ENCODE measurements at regions not wholly inside any gene's neighbourhood (a gene's known extent, or its start where the extent isn't known, plus 50 kb on each side); places are given as distances from the start of the nearest gene placed in this dataset.

DNA sequence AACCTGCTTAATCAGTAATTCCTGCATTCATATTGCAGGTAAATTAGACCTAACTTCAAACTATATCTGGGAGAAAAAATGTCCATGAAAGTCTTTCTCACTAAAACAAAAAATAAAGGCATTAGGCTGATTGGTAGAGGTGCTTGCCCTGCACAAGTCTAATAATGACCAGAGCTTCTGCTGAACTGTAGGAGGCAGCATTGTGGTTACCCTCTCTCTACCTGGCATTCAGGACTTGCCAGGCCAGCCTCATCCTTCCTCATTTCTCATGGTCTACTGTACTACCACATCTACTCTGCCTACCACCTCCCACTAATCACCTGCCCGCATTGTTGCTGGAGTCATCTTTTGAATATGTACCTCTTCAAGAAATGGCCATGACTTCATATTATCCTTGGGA is 60.8 kb upstream of the KRTAP11-1 start:
- H3K4me3 ChIP-seq (ENCODE audit: low read depth, low read length) = no peak overlapping the region
- TF ChIP-seq, protein P1, sequence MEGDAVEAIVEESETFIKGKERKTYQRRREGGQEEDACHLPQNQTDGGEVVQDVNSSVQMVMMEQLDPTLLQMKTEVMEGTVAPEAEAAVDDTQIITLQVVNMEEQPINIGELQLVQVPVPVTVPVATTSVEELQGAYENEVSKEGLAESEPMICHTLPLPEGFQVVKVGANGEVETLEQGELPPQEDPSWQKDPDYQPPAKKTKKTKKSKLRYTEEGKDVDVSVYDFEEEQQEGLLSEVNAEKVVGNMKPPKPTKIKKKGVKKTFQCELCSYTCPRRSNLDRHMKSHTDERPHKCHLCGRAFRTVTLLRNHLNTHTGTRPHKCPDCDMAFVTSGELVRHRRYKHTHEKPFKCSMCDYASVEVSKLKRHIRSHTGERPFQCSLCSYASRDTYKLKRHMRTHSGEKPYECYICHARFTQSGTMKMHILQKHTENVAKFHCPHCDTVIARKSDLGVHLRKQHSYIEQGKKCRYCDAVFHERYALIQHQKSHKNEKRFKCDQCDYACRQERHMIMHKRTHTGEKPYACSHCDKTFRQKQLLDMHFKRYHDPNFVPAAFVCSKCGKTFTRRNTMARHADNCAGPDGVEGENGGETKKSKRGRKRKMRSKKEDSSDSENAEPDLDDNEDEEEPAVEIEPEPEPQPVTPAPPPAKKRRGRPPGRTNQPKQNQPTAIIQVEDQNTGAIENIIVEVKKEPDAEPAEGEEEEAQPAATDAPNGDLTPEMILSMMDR (IDR thresholded peaks at IDR 0.05; ENCODE audit: insufficient read depth, low read depth, low read length, missing control alignments) = no peak
- no peak for DNase-seq (ENCODE audit: low read depth)

DNA sequence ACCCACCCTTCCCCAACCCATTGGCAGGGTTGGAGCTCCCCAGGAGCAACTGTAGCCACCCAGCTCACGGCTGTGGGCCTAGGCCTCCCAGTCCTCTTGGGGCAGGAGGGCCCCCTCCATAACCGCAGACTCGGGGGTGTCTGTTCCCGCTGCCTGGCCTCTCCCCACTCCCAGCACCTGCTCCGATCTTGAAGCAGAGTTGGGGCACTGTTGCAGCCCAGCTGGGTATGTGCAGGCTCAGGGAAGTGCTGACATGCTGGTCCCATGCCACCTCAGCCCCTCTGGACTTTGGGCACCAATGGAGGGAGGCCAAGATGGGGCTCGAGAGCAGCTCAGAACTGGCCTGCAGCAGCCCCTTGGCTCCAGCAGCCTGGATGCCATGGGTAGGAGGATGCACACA is 54.8 kb upstream of the KRTAP11-1 start:
- no peak for DNase-seq (ENCODE audit: low read depth)
- TF ChIP-seq, protein P1 (IDR thresholded peaks at IDR 0.05; ENCODE audit: insufficient read depth, low read depth, low read length, missing control alignments) = no peak
- H3K4me3 ChIP-seq (ENCODE audit: low read depth, low read length) = no peak overlapping the region

DNA sequence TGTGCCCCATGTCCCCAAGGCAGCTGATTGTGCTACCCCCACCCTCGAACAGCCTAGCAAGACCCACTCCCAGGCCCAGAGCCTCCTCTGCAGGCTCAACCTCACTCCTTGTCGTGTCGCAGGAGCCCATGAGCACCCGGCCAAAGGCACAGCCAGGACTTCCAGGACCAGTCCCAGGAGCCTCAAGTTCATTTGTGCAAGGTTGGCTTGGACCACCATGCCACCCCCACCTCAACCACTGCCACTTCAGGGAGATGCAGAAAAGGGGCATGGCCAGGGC is 54.4 kb upstream of the KRTAP11-1 start:
- H3K4me3 ChIP-seq (ENCODE audit: low read depth, low read length) = no peak overlapping the region
- TF ChIP-seq, protein P1 (IDR thresholded peaks at IDR 0.05; ENCODE audit: insufficient read depth, low read depth, low read length, missing control alignments) = no peak
- no peak for DNase-seq (ENCODE audit: low read depth)

DNA sequence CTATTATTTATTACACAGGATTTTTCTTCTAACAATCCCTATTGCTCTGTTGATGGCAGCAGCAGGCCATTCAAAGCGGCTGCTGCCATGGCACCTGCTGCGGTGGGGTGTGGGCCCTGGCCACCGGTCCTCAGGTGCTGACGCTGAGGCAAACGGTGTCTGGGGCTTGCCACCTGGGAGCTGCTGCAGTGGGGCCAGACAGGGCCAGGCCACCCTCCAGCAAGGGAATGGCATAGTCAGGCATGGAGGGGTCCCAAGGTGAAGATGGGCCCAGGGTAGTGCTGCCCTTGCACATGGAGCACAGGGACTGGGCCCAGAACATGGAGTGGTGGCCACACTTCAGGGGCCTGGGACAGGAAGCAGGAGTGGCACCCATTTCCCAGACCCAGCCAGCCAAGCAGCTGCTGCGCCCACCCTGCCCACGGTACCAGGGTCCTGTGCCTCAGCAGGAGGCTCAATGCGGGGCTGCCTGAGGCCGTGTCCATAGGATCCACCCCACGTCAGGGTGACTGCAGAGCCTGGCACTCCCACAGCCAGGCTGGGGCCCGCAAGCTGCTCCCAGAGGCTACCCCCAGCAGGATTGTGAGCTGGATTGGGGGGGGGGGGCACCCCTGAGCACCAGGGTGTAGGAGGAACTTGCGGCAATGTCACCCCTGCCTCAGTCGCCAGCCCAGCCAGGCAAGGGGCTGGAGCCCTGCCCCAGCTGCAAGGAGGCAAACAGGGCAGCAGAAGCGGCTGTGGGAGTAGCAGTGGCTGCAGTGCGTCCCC is 53.9 kb upstream of the KRTAP11-1 start:
- no peak for DNase-seq (ENCODE audit: low read depth)
- TF ChIP-seq, protein P1 (IDR thresholded peaks at IDR 0.05; ENCODE audit: insufficient read depth, low read depth, low read length, missing control alignments) = no peak
- H3K4me3 ChIP-seq (ENCODE audit: low read depth, low read length) = no peak overlapping the region

DNA sequence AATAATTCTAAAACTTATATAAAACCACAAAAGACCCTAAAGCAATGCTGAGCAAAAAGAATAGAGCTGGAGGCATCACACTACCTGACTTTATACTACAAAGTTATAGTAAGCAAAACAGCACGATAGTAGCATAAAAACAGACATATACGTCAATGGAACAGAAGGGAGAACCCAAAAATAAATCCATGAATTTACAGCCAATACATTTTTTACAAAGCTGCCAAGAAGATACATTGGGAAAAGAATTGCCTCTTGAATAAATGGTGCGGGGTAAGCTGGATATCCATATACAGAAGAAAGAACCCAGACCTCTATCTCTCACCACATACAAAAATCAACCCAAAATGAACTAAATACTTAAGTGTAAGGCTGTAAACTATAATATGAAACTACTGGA is 51.3 kb upstream of the KRTAP11-1 start:
- no peak overlapping the region for H3K4me3 ChIP-seq (ENCODE audit: low read depth, low read length)
- TF ChIP-seq, protein P1 (IDR thresholded peaks at IDR 0.05; ENCODE audit: insufficient read depth, low read depth, low read length, missing control alignments) = no peak
- DNase-seq (ENCODE audit: low read depth) = no peak

Measured in GM12865 (cell line).